Adrenal gland (tissue), 5 donors: ENCODE measurements at regions not wholly inside any gene's neighbourhood (a gene's known extent, or its start where the extent isn't known, plus 50 kb on each side); places are given as distances from the start of the nearest gene placed in this dataset.

Experiments used
- POLR2A ChIP-seq, 2 donors: fragments of 450-650 bp; IDR thresholded peaks; one replicate each; pipeline ENCODE4 v1.6.1; 2017; ENCODE audit warnings: antibody characterized with exemption in 2 of 2, mild to moderate bottlenecking in 2 of 2, moderate library complexity in 1 of 2
- TF ChIP-seq, protein P1 (sequence below), 6 experiments: fragments of 450-650 bp in 4 of 6; fragments of 200-600 bp in 2 of 6; sonication (generic) in 1 of 6; IDR thresholded peaks; 1 replicate in 5 of 6; 2 replicates in 1 of 6; pipeline versions ENCODE4 v1.5.1 to v1.8.0; 2016 to 2021; ENCODE audit warnings: antibody characterized with exemption in 6 of 6, mild to moderate bottlenecking in 2 of 6, moderate library complexity in 1 of 6
- donor health status: DM: no; HTN: no; CAD: no.

DNA sequence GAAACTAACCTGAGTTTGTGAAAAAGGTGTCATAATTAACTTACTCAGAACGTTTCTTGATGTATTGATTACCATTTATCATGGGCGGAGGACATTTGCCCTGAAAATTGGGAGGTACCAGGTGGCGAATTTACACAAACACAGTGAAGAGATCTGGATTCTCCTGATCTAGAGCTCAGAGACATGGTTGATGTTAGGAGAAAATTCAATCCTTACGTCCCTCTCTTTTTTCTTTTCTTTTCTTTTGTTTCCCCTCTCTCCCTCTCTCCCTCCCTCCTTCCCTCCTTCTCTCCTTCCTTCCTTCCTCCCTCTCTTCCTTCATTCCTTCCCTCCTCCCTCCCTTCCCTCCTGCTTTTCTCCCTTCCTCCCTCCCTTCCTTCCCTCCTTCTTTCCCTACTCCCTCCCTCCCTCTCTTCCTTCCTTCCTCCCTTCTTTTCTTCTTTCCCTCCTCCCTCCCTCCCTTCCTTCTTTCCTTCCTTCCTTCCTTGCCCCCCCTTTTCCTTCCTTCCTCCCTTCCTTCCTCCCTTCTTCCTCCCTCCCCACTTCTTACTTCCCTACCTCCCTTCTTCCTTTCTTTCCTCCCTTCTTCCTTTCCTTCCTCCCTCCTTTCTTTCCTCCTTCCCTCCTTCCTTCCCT is 234.1 kb downstream of the OTOR start:
- TF ChIP-seq, protein P1, sequence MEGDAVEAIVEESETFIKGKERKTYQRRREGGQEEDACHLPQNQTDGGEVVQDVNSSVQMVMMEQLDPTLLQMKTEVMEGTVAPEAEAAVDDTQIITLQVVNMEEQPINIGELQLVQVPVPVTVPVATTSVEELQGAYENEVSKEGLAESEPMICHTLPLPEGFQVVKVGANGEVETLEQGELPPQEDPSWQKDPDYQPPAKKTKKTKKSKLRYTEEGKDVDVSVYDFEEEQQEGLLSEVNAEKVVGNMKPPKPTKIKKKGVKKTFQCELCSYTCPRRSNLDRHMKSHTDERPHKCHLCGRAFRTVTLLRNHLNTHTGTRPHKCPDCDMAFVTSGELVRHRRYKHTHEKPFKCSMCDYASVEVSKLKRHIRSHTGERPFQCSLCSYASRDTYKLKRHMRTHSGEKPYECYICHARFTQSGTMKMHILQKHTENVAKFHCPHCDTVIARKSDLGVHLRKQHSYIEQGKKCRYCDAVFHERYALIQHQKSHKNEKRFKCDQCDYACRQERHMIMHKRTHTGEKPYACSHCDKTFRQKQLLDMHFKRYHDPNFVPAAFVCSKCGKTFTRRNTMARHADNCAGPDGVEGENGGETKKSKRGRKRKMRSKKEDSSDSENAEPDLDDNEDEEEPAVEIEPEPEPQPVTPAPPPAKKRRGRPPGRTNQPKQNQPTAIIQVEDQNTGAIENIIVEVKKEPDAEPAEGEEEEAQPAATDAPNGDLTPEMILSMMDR (IDR thresholded peaks at IDR 0.05) = no peak
- TF ChIP-seq POLR2A (IDR thresholded peaks at IDR 0.05) = no peak
